HEK293 (cell line): ENCODE measurements at regions not wholly inside any gene's neighbourhood (a gene's known extent, or its start where the extent isn't known, plus 50 kb on each side); places are given as distances from the start of the nearest gene placed in this dataset.
A peak's percentile ranks its signal among the peaks of the same experiment; 100 is the strongest.

ENCODE experiments used
- CTCF ChIA-PET: fragments of 350-600 bp; formaldehyde crosslinking; extraction: SDS; loops from one replicate; lab custom pipeline; 2021; ENCODE audit warnings: antibody characterized with exemption; lab: Yijun Ruan, JAX
- POLR2A ChIA-PET: fragments of 300-600 bp; formaldehyde crosslinking; extraction: SDS; loops from one replicate; lab custom pipeline; 2020; ENCODE audit warnings: antibody characterized with exemption, inconsistent platforms; lab: Yijun Ruan, JAX
- H3K27ac ChIP-seq: fragments of 200-500 bp; sonication (Bioruptor generic); 2 replicates; pipeline ENCODE4 v1.5.1; 2014; ENCODE audit warnings: low read depth, low read length, control low read depth, inconsistent platforms; ENCODE audit errors: extremely low read depth
- H3K36me3 ChIP-seq, 2 experiments: fragments of 200-500 bp in 1 of 2; sonication (Bioruptor generic) in 1 of 2; 1 replicate in 1 of 2; 2 replicates in 1 of 2; pipeline ENCODE4 v1.5.1; 2014 to 2017; ENCODE audit warnings: inconsistent platforms in 2 of 2, low read length in 2 of 2; ENCODE audit not compliant: control insufficient read depth in 2 of 2, insufficient read depth in 1 of 2
- H3K4me1 ChIP-seq: fragments of 200-500 bp; sonication (Bioruptor generic); 2 replicates; pipeline ENCODE4 v1.5.1; 2014; ENCODE audit warnings: mild to moderate bottlenecking, low read length, inconsistent platforms; ENCODE audit not compliant: control insufficient read depth, insufficient read depth
- H3K4me3 ChIP-seq: 2 replicates; pipeline ENCODE4 v1.5.1; 2011; ENCODE audit warnings: low read depth, mild to moderate bottlenecking, control low read depth, low read length, moderate library complexity
- H3K9me3 ChIP-seq: fragments of 200-500 bp; sonication (Bioruptor generic); 2 replicates; pipeline ENCODE4 v1.5.1; 2014; ENCODE audit warnings: low read depth, low read length, inconsistent platforms; ENCODE audit not compliant: control insufficient read depth, insufficient read depth
- AEBP2 ChIP-seq: fragments of 450-650 bp; formaldehyde crosslinking; IDR thresholded peaks from 2 replicates; pipeline ENCODE4 v1.5.1; 2016; ENCODE audit warnings: missing biosample characterization, missing genetic modification characterization, borderline replicate concordance
- KLF16 ChIP-seq: fragments of 450-650 bp; formaldehyde crosslinking; IDR thresholded peaks from 2 replicates; pipeline ENCODE4 v1.5.1; 2017; ENCODE audit warnings: missing biosample characterization, missing genetic modification characterization
- MZF1 ChIP-seq: fragments of 450-650 bp; formaldehyde crosslinking; IDR thresholded peaks from 2 replicates; pipeline ENCODE4 v1.5.1; 2017; ENCODE audit warnings: missing biosample characterization, missing genetic modification characterization, borderline replicate concordance
- REST ChIP-seq: fragments of 450-650 bp; formaldehyde crosslinking; IDR thresholded peaks from 2 replicates; pipeline ENCODE4 v1.5.1; 2016; ENCODE audit warnings: missing biosample characterization, missing genetic modification characterization
- SCRT2 ChIP-seq: fragments of 450-650 bp; formaldehyde crosslinking; IDR thresholded peaks from 2 replicates; pipeline ENCODE4 v1.5.1; 2016; ENCODE audit warnings: missing biosample characterization, missing genetic modification characterization
- ZBTB20 ChIP-seq: fragments of 450-650 bp; formaldehyde crosslinking; IDR thresholded peaks from 2 replicates; pipeline ENCODE4 v1.5.1; 2016; ENCODE audit warnings: missing biosample characterization, missing genetic modification characterization
- ZBTB48 ChIP-seq: fragments of 450-650 bp; formaldehyde crosslinking; IDR thresholded peaks from 2 replicates; pipeline ENCODE4 v1.5.1; 2016; ENCODE audit warnings: missing biosample characterization, missing genetic modification characterization
- ZBTB49 ChIP-seq: fragments of 450-650 bp; formaldehyde crosslinking; IDR thresholded peaks from 2 replicates; pipeline ENCODE4 v1.5.1; 2016; ENCODE audit warnings: missing biosample characterization, missing genetic modification characterization, low read depth
- ZFP41 ChIP-seq: fragments of 450-650 bp; formaldehyde crosslinking; IDR thresholded peaks from 2 replicates; pipeline ENCODE4 v1.5.1; 2016; ENCODE audit warnings: missing biosample characterization, missing genetic modification characterization, borderline replicate concordance
- ZNF19 ChIP-seq: fragments of 450-650 bp; formaldehyde crosslinking; IDR thresholded peaks from 2 replicates; pipeline ENCODE4; 2016; ENCODE audit warnings: missing biosample characterization, missing genetic modification characterization, low read depth
- ZNF211 ChIP-seq: fragments of 450-650 bp; formaldehyde crosslinking; IDR thresholded peaks from 2 replicates; pipeline ENCODE4 v1.5.1; 2016; ENCODE audit warnings: low read depth, missing biosample characterization, missing genetic modification characterization
- ZNF274 ChIP-seq, 2 experiments: fragments of 200-500 bp in 1 of 2; fragments of 450-650 bp in 1 of 2; sonication (Bioruptor generic) in 1 of 2; formaldehyde crosslinking in 1 of 2; IDR thresholded peaks; 2 replicates each; pipeline versions ENCODE4 v1.5.1 to v1.6.1; 2014 to 2016; ENCODE audit warnings: borderline replicate concordance in 1 of 2, inconsistent platforms in 1 of 2, low read length in 1 of 2, missing biosample characterization in 1 of 2, missing genetic modification characterization in 1 of 2
- ZNF366 ChIP-seq: fragments of 450-650 bp; formaldehyde crosslinking; conservative IDR thresholded peaks from 2 replicates; pipeline ENCODE4 v1.5.1; 2016; ENCODE audit warnings: missing biosample characterization, missing genetic modification characterization
- ZNF404 ChIP-seq: fragments of 450-650 bp; formaldehyde crosslinking; IDR thresholded peaks from 2 replicates; pipeline ENCODE4 v1.5.1; 2017; ENCODE audit warnings: missing biosample characterization, missing genetic modification characterization
- ZNF423 ChIP-seq: fragments of 450-650 bp; formaldehyde crosslinking; IDR thresholded peaks from 2 replicates; pipeline ENCODE4 v1.5.1; 2016; ENCODE audit warnings: missing biosample characterization, missing genetic modification characterization
- ZNF473 ChIP-seq: fragments of 450-650 bp; formaldehyde crosslinking; IDR thresholded peaks from 2 replicates; pipeline ENCODE4 v1.5.1; 2017; ENCODE audit warnings: missing biosample characterization, missing genetic modification characterization
- ZNF48 ChIP-seq: fragments of 450-650 bp; formaldehyde crosslinking; IDR thresholded peaks from 2 replicates; pipeline ENCODE4 v1.5.1; 2016; ENCODE audit warnings: missing biosample characterization, missing genetic modification characterization
- ZNF513 ChIP-seq: fragments of 450-650 bp; IDR thresholded peaks from 2 replicates; pipeline ENCODE4 v1.5.1; 2018; ENCODE audit warnings: missing biosample characterization, missing genetic modification characterization
- ZNF544 ChIP-seq: fragments of 450-650 bp; formaldehyde crosslinking; IDR thresholded peaks from 2 replicates; pipeline ENCODE4 v1.5.0; 2017; ENCODE audit warnings: missing biosample characterization, missing genetic modification characterization
- ZNF600 ChIP-seq: fragments of 450-650 bp; formaldehyde crosslinking; IDR thresholded peaks from 2 replicates; pipeline ENCODE4 v1.5.1; 2016; ENCODE audit warnings: missing biosample characterization, missing genetic modification characterization
- ZNF692 ChIP-seq: fragments of 450-650 bp; formaldehyde crosslinking; IDR thresholded peaks from 2 replicates; pipeline ENCODE4 v1.5.1; 2016; ENCODE audit warnings: missing biosample characterization, missing genetic modification characterization
- ZNF776 ChIP-seq: fragments of 450-650 bp; formaldehyde crosslinking; IDR thresholded peaks from 2 replicates; pipeline ENCODE4 v1.5.0; 2017; ENCODE audit warnings: missing biosample characterization, missing genetic modification characterization, borderline replicate concordance
- ZSCAN4 ChIP-seq: fragments of 450-650 bp; formaldehyde crosslinking; IDR thresholded peaks from 2 replicates; pipeline ENCODE4 v1.5.1; 2017; ENCODE audit warnings: missing biosample characterization, missing genetic modification characterization

GRCh38 chr5:103455796-103456195 is 106.8 kb downstream of the NUDT12 start (continued):
- no peak for TF ChIP-seq ZNF513
- TF ChIP-seq ZNF600 (tag by site-specific recombination): no peak
- no peak for TF ChIP-seq ZBTB48 (tag by site-specific recombination)
- no peak for TF ChIP-seq ZBTB20 (tag by site-specific recombination)
- no peak for TF ChIP-seq KLF16
- TF ChIP-seq ZNF473 (tag by site-specific recombination): no peak
- TF ChIP-seq SCRT2 (tag by site-specific recombination): no peak
- no peak for TF ChIP-seq ZFP41

- H3K36me3 ChIP-seq: no peaks in the 10 kb centered on the region
- H3K4me3 ChIP-seq: no peak overlapping the region
- ChIA-PET POLR2A (no interaction called here), CTCF (no interaction called here)
- H3K27ac ChIP-seq: no peak overlapping the region
- H3K4me1 ChIP-seq: no peaks in the 10 kb centered on the region
- TF ChIP-seq REST (tag by site-specific recombination) (peak; percentile 91), ZFP41 (no peak)
- H3K9me3 ChIP-seq: no peaks in the 10 kb centered on the region
Observed at GRCh38 chr5:103454770-103455169, 107.8 kb downstream of the NUDT12 start.

GRCh38 chr5:103452666-103453065 is 109.9 kb downstream of the NUDT12 start:
- ChIA-PET POLR2A (no interaction called here), CTCF (no interaction called here)
- H3K27ac ChIP-seq: no peak overlapping the region
- no peaks in the 10 kb centered on the region for H3K4me1 ChIP-seq
- no peak overlapping the region for H3K4me3 ChIP-seq
- no peaks in the 10 kb centered on the region for H3K9me3 ChIP-seq
- H3K36me3 ChIP-seq: no peaks in the 10 kb centered on the region
- no peak for TF ChIP-seq ZNF776 (tag by site-specific recombination)
- TF ChIP-seq ZNF19: no peak
- TF ChIP-seq ZNF692 (tag by site-specific recombination): no peak
- no peak for TF ChIP-seq ZNF544 (tag by site-specific recombination)
- TF ChIP-seq ZNF404 (tag by site-specific recombination): no peak
- TF ChIP-seq ZSCAN4 (tag by site-specific recombination): no peak
- TF ChIP-seq ZNF211 (tag by site-specific recombination): no peak
- no peak for TF ChIP-seq ZBTB49
- no peak for TF ChIP-seq ZNF366 (tag by site-specific recombination)
- TF ChIP-seq MZF1: no peak
- no peak for TF ChIP-seq ZNF274 (IDR thresholded peaks at IDR 0.05; ENCODE audit: low read length)
- no peak for TF ChIP-seq ZNF274 (tag by site-specific recombination; IDR thresholded peaks at IDR 0.05; ENCODE audit: borderline replicate concordance)
- TF ChIP-seq ZNF48: no peak
- no peak for TF ChIP-seq ZNF423
- no peak for TF ChIP-seq AEBP2 (tag by site-specific recombination)
